HCT116 (cell line): ENCODE measurements at regions not wholly inside any gene's neighbourhood (a gene's known extent, or its start where the extent isn't known, plus 50 kb on each side); places are given as distances from the start of the nearest gene placed in this dataset.

Experiments used
- ATAC-seq: fragments of 200-7000 bp; cut with Tn5 transposase; 2 replicates; pipeline ENCODE4 v1.9.1; 2020; ENCODE audit warnings: mild to moderate bottlenecking, moderate library complexity
- BruUV-seq: library from RNA; stranded (reverse); fragments of 400-500 nt; replicated peaks from 2 replicates; lab custom pipeline; 2021; lab: Mats Ljungman, UMichigan
- CTCF ChIA-PET: fragments of 300-600 bp; sonication (Branson Sonifier 250); formaldehyde crosslinking; loops from one replicate; lab custom pipeline; 2021; ENCODE audit warnings: antibody characterized with exemption; lab: Charles Lee
- POLR2A ChIA-PET: fragments of 300-600, 350-600 bp; sonication (Branson Sonifier 250); formaldehyde crosslinking; loops from one replicate; lab custom pipeline; 2021; ENCODE audit warnings: antibody characterized with exemption; lab: Charles Lee
- RAD21 ChIA-PET, 2 experiments: fragments of 300-600 bp; sonication (Branson Sonifier 250); formaldehyde crosslinking; loops; one replicate each; lab custom pipeline; 2023; ENCODE audit warnings: low total read pairs in 2 of 2; ENCODE audit not compliant: uncharacterized antibody in 2 of 2, unreplicated experiment in 2 of 2, low non-redundant PET in 1 of 2; lab: Charles Lee
- DNase-seq: peaks from one replicate; pipeline ENCODE4 v3.0.0-alpha.2; 2010; ENCODE audit warnings: low read depth, low spot score
- H2AFZ ChIP-seq: fragments of 200-600 bp; shearing (Covaris generic), sonication (generic); 2 replicates; pipeline ENCODE4 v1.6.1; 2017; ENCODE audit warnings: low read depth, mixed run types, mixed read lengths, antibody characterized with exemption, low read length; ENCODE audit not compliant: poor library complexity, severe bottlenecking
- H3K27ac ChIP-seq: 2 replicates; pipeline ENCODE4 v1.5.1; 2012; ENCODE audit warnings: low read depth, low read length
- H3K27me3 ChIP-seq: fragments of 200-600 bp; sonication (generic); 2 replicates; pipeline ENCODE4 v1.6.1; 2016; ENCODE audit warnings: mixed run types, low read length, mixed read lengths; ENCODE audit not compliant: insufficient read depth
- H3K36me3 ChIP-seq, 2 experiments: fragments of 200-500 bp in 1 of 2; fragments of 200-600 bp in 1 of 2; sonication (Bioruptor generic) in 1 of 2; sonication (generic) in 1 of 2; 2 replicates each; pipeline versions ENCODE4 v1.5.1 to v1.6.1; 2014 to 2016; ENCODE audit warnings: low read length in 2 of 2, inconsistent platforms in 1 of 2, mixed read lengths in 1 of 2, mixed run types in 1 of 2; ENCODE audit not compliant: insufficient read depth in 2 of 2, control insufficient read depth in 1 of 2
- H3K4me1 ChIP-seq, 2 experiments: fragments of 200-600 bp in 1 of 2; sonication (generic) in 1 of 2; 2 replicates each; pipeline versions ENCODE4 v1.5.1 to v1.6.1; 2012 to 2017; ENCODE audit warnings: low read length in 2 of 2, inconsistent platforms in 1 of 2, mild to moderate bottlenecking in 1 of 2, mixed read lengths in 1 of 2, mixed run types in 1 of 2, moderate library complexity in 1 of 2; ENCODE audit not compliant: insufficient read depth in 2 of 2, control insufficient read depth in 1 of 2
- H3K4me2 ChIP-seq: fragments of 200-600 bp; sonication (generic); 2 replicates; pipeline ENCODE4 v1.6.1; 2017; ENCODE audit warnings: mixed run types, low read length, mixed read lengths
- H3K4me3 ChIP-seq, 2 experiments: fragments of 200-600 bp in 1 of 2; sonication (generic) in 1 of 2; replicated peaks in 1 of 2; 2 replicates each; pipeline ENCODE4 v1.5.1; 2011 to 2016; ENCODE audit warnings: low read length in 2 of 2, control low read depth in 1 of 2, low read depth in 1 of 2, mild to moderate bottlenecking in 1 of 2, mixed read lengths in 1 of 2, mixed run types in 1 of 2
- H3K79me2 ChIP-seq: fragments of 200-600 bp; sonication (generic); 2 replicates; pipeline ENCODE4 v1.6.1; 2017; ENCODE audit warnings: mild to moderate bottlenecking, mixed run types, low read length, moderate library complexity, mixed read lengths; ENCODE audit not compliant: insufficient read depth
- H3K9ac ChIP-seq: fragments of 200-600 bp; sonication (generic); 2 replicates; pipeline ENCODE4 v1.6.1; 2016; ENCODE audit warnings: low read length, mixed read lengths
- H3K9me2 ChIP-seq: fragments of 200-600 bp; sonication (generic), shearing (Covaris generic); 2 replicates; pipeline ENCODE4 v1.6.1; 2017; ENCODE audit warnings: mixed run types, mild to moderate bottlenecking, moderate library complexity; ENCODE audit not compliant: insufficient read depth
- H3K9me3 ChIP-seq, 2 experiments: fragments of 200-500 bp in 1 of 2; fragments of 200-600 bp in 1 of 2; sonication (Bioruptor generic) in 1 of 2; sonication (generic) in 1 of 2; 2 replicates each; pipeline ENCODE4 v1.6.1; 2014 to 2017; ENCODE audit warnings: low read length in 2 of 2, mixed read lengths in 2 of 2, inconsistent platforms in 1 of 2, low read depth in 1 of 2, mild to moderate bottlenecking in 1 of 2, mixed run types in 1 of 2, moderate library complexity in 1 of 2; ENCODE audit not compliant: control insufficient read depth in 1 of 2, insufficient read depth in 1 of 2
- H4K20me1 ChIP-seq: fragments of 200-600 bp; sonication (generic), shearing (Covaris generic); 2 replicates; pipeline ENCODE4 v1.6.1; 2017; ENCODE audit warnings: mixed run types, mild to moderate bottlenecking, moderate library complexity; ENCODE audit not compliant: insufficient read depth
- CEBPB ChIP-seq: IDR thresholded peaks from 2 replicates; pipeline ENCODE4 v1.6.1; 2012; ENCODE audit warnings: low read depth
- ELF1 ChIP-seq: IDR thresholded peaks from 2 replicates; pipeline ENCODE4 v1.6.1; 2012; ENCODE audit warnings: low read depth, borderline replicate concordance
- EZH2phosphoT487 ChIP-seq: fragments of 200-600 bp; IDR thresholded peaks from 2 replicates; pipeline ENCODE4 v1.6.1; 2018; ENCODE audit warnings: antibody characterized with exemption, borderline replicate concordance
- JUND ChIP-seq: IDR thresholded peaks from 2 replicates; pipeline ENCODE4 v1.6.1; 2012
- MAX ChIP-seq: IDR thresholded peaks from 2 replicates; pipeline ENCODE4 v1.6.1; 2012
- POLR2AphosphoS5 ChIP-seq: IDR thresholded peaks from 2 replicates; pipeline ENCODE4 v1.6.1; 2011; ENCODE audit warnings: mild to moderate bottlenecking, low read depth, low read length, moderate library complexity
- RAD21 ChIP-seq: IDR thresholded peaks from 2 replicates; pipeline ENCODE4 v1.6.1; 2012; ENCODE audit warnings: low read depth, mild to moderate bottlenecking
- SP1 ChIP-seq: IDR thresholded peaks from 2 replicates; pipeline ENCODE4 v1.6.1; 2012; ENCODE audit warnings: low read depth
- TCF7L2 ChIP-seq: IDR thresholded peaks from 2 replicates; pipeline ENCODE4 v1.7.0; 2011; ENCODE audit warnings: borderline replicate concordance, inconsistent platforms; ENCODE audit not compliant: insufficient read depth, insufficient read length; ENCODE audit errors: extremely low read depth
- ZBTB33 ChIP-seq: IDR thresholded peaks from 2 replicates; pipeline ENCODE4 v1.6.1; 2011; ENCODE audit warnings: mild to moderate bottlenecking, low read length, moderate library complexity; ENCODE audit not compliant: insufficient replicate concordance; ENCODE audit errors: extremely low read depth
- intact Hi-C: fragments of 100-400 bp; cut with micrococcal nuclease; formaldehyde crosslinking; loops from 2 replicates; pipeline ENCODE4 v1.10.0; 2022

- Histone ChIP-seq H3K27me3 (peaks cover 65% of the 10 kb centered on the region), H3K4me1 (no peaks in the 10 kb centered on the region), H3K27ac (no peak overlapping the region), H3K4me3 (no peak overlapping the region), H2AFZ (no peak overlapping the region), H3K79me2 (no peaks in the 10 kb centered on the region), H3K9me3 (no peaks in the 10 kb centered on the region), H3K4me2 (no peak overlapping the region), H3K36me3 (no peaks in the 10 kb centered on the region), H4K20me1 (no peaks in the 10 kb centered on the region), H3K9me2 (no peaks in the 10 kb centered on the region), H3K9ac (no peak overlapping the region)
- ChIA-PET RAD21 (no interaction called here), CTCF (no interaction called here), POLR2A (no interaction called here)
- DNase-seq (no peak), ATAC-seq (no peak)
- no peak for TF ChIP-seq RAD21
- TF ChIP-seq JUND, result no peak
- no peak for TF ChIP-seq MAX
- no peak for TF ChIP-seq ELF1
- no peak for TF ChIP-seq SP1
- no peak for TF ChIP-seq EZH2phosphoT487
- TF ChIP-seq TCF7L2, result no peak
- TF ChIP-seq POLR2AphosphoS5, result no peak
- no peak for TF ChIP-seq ZBTB33
- no peak for TF ChIP-seq CEBPB
- no TSS peak for BruUV-seq
- intact Hi-C loops, result no loop called here
Measured at GRCh38 chr2:236899950-236900640, 185.6 kb upstream of the COPS8 start.
